GM12878 (cell line): ENCODE measurements at regions not wholly inside any gene's neighbourhood (a gene's known extent, or its start where the extent isn't known, plus 50 kb on each side); places are given as distances from the start of the nearest gene placed in this dataset.

Source experiments
- CTCF ChIP-seq, 3 experiments: IDR thresholded peaks in 2 of 3; conservative IDR thresholded peaks in 1 of 3; 2 replicates each; pipeline ENCODE4 v1.5.1; 2011; ENCODE audit warnings: low read depth in 3 of 3, low read length in 3 of 3, mild to moderate bottlenecking in 3 of 3, control low read depth in 2 of 3, moderate library complexity in 2 of 3, inconsistent platforms in 1 of 3, mixed read lengths in 1 of 3; ENCODE audit not compliant: control insufficient read depth in 2 of 3, insufficient read depth in 1 of 3; ENCODE audit errors: extremely low read depth in 1 of 3
- ELK1 ChIP-seq: IDR thresholded peaks from 2 replicates; pipeline ENCODE4 v1.6.1; 2012; ENCODE audit warnings: low read depth, low read length, improper control_type of control experiment
- PAX8 ChIP-seq: fragments of 450-650 bp; IDR thresholded peaks from 2 replicates; pipeline ENCODE4 v1.6.1; 2017; ENCODE audit warnings: mild to moderate bottlenecking, moderate library complexity
- POLR2AphosphoS5 ChIP-seq: IDR thresholded peaks from 2 replicates; pipeline ENCODE4 v1.6.1; 2011; ENCODE audit warnings: mild to moderate bottlenecking, low read length, inconsistent platforms
- TAF1 ChIP-seq: IDR thresholded peaks from 2 replicates; pipeline ENCODE4 v1.6.1; 2011; ENCODE audit warnings: mild to moderate bottlenecking, low read depth, low read length, borderline replicate concordance

GRCh38 chr13:111614009-111614408 lies 293.6 kb downstream of the TEX29 start:
- TF ChIP-seq CTCF (IDR thresholded peaks at IDR 0.05 in 2 of 3, conservative IDR thresholded peaks at IDR 0.05 in 1 of 3; ENCODE audit: control insufficient read depth in 2 of 3, extremely low read depth in 1 of 3, insufficient read depth in 1 of 3, low read depth in 3 of 3, low read length in 3 of 3) (no peak), POLR2AphosphoS5 (no peak), PAX8 (no peak), TAF1 (no peak), ELK1 (no peak)
